ENCODE measurements at regions not wholly inside any gene's neighbourhood (a gene's known extent, or its start where the extent isn't known, plus 50 kb on each side); places are given as distances from the start of the nearest gene placed in this dataset.

DNA sequence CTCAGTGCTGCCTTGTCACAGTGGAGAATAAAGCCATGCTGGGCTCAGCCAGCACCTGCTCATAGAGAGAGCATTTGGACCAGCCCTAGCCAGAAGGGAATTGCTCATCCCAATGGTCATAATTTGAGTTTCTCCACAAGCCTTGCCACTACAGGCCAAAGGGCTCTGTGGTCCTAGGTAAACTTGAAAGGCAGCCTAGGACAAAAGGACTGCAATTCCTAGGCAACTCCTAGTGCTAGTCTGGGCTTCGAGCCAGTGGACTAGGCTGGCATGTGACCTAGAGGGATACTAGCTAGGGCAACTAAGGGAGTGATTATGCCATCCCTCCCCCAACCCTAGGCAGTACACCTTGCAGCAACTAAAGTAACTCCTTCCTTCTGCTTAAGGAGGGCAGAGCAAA, 516.2 kb downstream of the BCKDHB start:
- no peak for DNase-seq (ENCODE audit: low read depth, low spot score)
- Histone ChIP-seq H3K4me3 (ENCODE audit: low read depth in 2 of 2, low read length in 2 of 2) (no peak overlapping the region), H3K36me3 (ENCODE audit: control insufficient read depth, insufficient read depth, low read length) (no peaks in the 10 kb centered on the region), H3K27ac (ENCODE audit: low read length) (no peak overlapping the region), H3K27me3 (ENCODE audit: control insufficient read depth, insufficient read depth, low read length) (no peaks in the 10 kb centered on the region), H3K9me3 (ENCODE audit: control insufficient read depth, insufficient read depth, low read depth, low read length) (peaks cover 7% of the 10 kb centered on the region; the same call in 1 of the 2 replicates), H3K4me1 (ENCODE audit: control insufficient read depth, insufficient read depth, low read length) (no peaks in the 10 kb centered on the region)
- CTCF ChIA-PET = no interaction called here
- POLR2A ChIA-PET = no interaction called here
- intact Hi-C loops (cut with micrococcal nuclease; ENCODE audit: unreplicated experiment) (no loop called here), in situ Hi-C loops (cut with HindIII; ENCODE audit: low pct_unique_long_range_greater_than_20kb, low sequenced_read_pairs) (no loop called here)
- BruUV-seq (replicated peaks) = no TSS peak
- TF ChIP-seq TCF7L2 (IDR thresholded peaks at IDR 0.05; ENCODE audit: low read depth, low read length) (no peak), SIN3A (IDR thresholded peaks at IDR 0.05; ENCODE audit: borderline replicate concordance, insufficient read depth, low read depth, low read length) (no peak), POLR2AphosphoS5 (IDR thresholded peaks at IDR 0.05; ENCODE audit: low read depth, low read length) (no peak), CTCF (IDR thresholded peaks at IDR 0.05) (no peak), REST (IDR thresholded peaks at IDR 0.05; ENCODE audit: insufficient read depth in 1 of 2, low read depth in 2 of 2, low read length in 1 of 2) (no peak)
- ATAC-seq = no peak

- H3K27me3 ChIP-seq (ENCODE audit: control insufficient read depth, insufficient read depth, low read length) = no peaks in the 10 kb centered on the region
- in situ Hi-C loops (cut with HindIII; ENCODE audit: low pct_unique_long_range_greater_than_20kb, low sequenced_read_pairs) (no loop called here), intact Hi-C loops (cut with micrococcal nuclease; ENCODE audit: unreplicated experiment) (no loop called here)
- BruUV-seq (replicated peaks) = no TSS peak
- DNase-seq (ENCODE audit: low read depth, low spot score) (no peak), ATAC-seq (no peak)
- no peaks in the 10 kb centered on the region for H3K4me1 ChIP-seq (ENCODE audit: control insufficient read depth, insufficient read depth, low read length)
- no peak for TF ChIP-seq SIN3A (IDR thresholded peaks at IDR 0.05; ENCODE audit: borderline replicate concordance, insufficient read depth, low read depth, low read length)
- no peak for TF ChIP-seq CTCF (IDR thresholded peaks at IDR 0.05)
- TF ChIP-seq POLR2AphosphoS5 (IDR thresholded peaks at IDR 0.05; ENCODE audit: low read depth, low read length) = no peak
- no peak for TF ChIP-seq REST (IDR thresholded peaks at IDR 0.05; ENCODE audit: insufficient read depth in 1 of 2, low read depth in 2 of 2, low read length in 1 of 2)
- CTCF ChIA-PET = no interaction called here
- POLR2A ChIA-PET = no interaction called here
- H3K36me3 ChIP-seq (ENCODE audit: control insufficient read depth, insufficient read depth, low read length) = no peaks in the 10 kb centered on the region
- no peak overlapping the region for H3K27ac ChIP-seq (ENCODE audit: low read length)
- no peak overlapping the region for H3K4me3 ChIP-seq (ENCODE audit: low read depth in 2 of 2, low read length in 2 of 2)
- H3K9me3 ChIP-seq (ENCODE audit: control insufficient read depth, insufficient read depth, low read depth, low read length) = peaks cover 4% of the 10 kb centered on the region; the same call in 1 of the 2 replicates
These were observed 512.5 kb downstream of the BCKDHB start for GRCh38 chr6:80618953-80619352.
